ENCODE measurements at regions not wholly inside any gene's neighbourhood (a gene's known extent, or its start where the extent isn't known, plus 50 kb on each side); places are given as distances from the start of the nearest gene placed in this dataset.

DNA sequence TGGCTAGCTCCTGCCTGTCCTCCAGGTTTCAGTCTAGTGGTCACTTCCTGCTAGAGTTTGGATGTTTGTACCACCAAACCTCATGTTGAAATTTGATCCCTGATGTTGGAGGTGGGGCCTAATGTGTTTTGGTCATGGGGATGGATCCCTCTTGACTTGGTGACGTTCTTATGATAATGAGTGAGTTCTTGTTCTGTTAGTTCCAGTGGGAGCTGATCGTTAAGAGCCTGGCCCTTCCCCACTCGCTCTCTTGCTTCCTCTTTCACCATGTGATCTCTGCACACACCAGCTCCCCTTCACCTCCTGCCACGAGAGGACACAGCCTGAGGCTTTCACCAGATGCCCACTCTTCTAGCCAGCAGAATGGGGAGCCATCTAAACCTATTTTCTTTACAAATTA lies 86.8 kb upstream of the SCEL start:
- no peaks in the 10 kb centered on the region for H3K9me3 Mint-ChIP-seq
- no peak overlapping the region for H3K27ac Mint-ChIP-seq
- H3K4me1 Mint-ChIP-seq: peaks cover 6% of the 10 kb centered on the region
- ATAC-seq (ENCODE audit: low read depth): no peak
- peaks cover 2% of the 10 kb centered on the region for H3K27me3 Mint-ChIP-seq
- H3K36me3 Mint-ChIP-seq: no peaks in the 10 kb centered on the region
- no peak overlapping the region for H3K4me3 Mint-ChIP-seq
- DNase-seq (ENCODE audit: low spot score in 2 of 2): no peak

DNA sequence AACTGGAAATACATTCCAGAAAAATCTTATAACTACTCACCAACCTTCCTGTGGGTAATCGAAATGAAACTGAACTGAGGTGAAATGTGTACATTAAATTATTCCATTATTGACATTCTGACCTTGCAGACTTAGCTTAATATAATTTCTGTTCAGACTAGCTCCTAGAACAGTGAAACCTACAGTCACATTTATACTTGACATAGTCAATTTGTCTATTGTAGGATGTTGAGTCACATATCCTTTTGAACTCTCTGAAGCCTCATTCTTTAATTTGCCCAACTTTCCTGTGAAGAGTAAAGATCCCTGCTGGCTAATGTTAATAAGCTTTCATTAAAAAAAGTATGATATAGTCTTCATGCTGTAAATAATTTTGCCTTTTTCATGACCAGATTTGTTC lies 92.0 kb upstream of the SCEL start:
- Mint-ChIP-seq H3K27me3 (peaks cover 2% of the 10 kb centered on the region), H3K4me1 (peaks cover 1% of the 10 kb centered on the region), H3K4me3 (no peak overlapping the region), H3K27ac (no peak overlapping the region), H3K36me3 (peaks cover 3% of the 10 kb centered on the region), H3K9me3 (no peaks in the 10 kb centered on the region)
- no peak for ATAC-seq (ENCODE audit: low read depth)
- DNase-seq (ENCODE audit: low spot score in 2 of 2): no peak

DNA sequence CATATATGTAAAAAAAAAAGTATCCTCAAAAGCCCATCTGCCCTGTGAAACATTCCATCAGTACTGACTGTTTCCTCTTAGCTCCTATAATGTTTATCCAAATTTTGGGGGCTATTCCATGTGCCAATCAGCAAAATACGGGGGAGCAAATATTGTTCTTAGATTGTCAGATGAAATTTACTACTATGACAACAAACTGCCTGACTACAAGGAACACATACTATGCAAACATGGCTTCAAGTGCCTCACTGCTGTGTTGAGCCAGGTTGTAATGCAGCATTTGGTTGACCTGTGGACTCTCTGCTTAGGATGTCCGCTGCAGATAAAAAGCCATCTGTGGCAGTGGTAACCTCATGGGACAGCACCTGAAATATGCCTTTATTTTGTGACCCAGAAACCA lies 98.2 kb upstream of the SCEL start:
- peaks cover 3% of the 10 kb centered on the region for H3K9me3 Mint-ChIP-seq
- H3K4me1 Mint-ChIP-seq: no peaks in the 10 kb centered on the region
- H3K4me3 Mint-ChIP-seq: no peak overlapping the region
- no peak for ATAC-seq (ENCODE audit: low read depth)
- H3K27ac Mint-ChIP-seq: no peak overlapping the region
- peaks cover 2% of the 10 kb centered on the region for H3K36me3 Mint-ChIP-seq
- DNase-seq (ENCODE audit: low spot score in 2 of 2): no peak
- no peaks in the 10 kb centered on the region for H3K27me3 Mint-ChIP-seq

DNA sequence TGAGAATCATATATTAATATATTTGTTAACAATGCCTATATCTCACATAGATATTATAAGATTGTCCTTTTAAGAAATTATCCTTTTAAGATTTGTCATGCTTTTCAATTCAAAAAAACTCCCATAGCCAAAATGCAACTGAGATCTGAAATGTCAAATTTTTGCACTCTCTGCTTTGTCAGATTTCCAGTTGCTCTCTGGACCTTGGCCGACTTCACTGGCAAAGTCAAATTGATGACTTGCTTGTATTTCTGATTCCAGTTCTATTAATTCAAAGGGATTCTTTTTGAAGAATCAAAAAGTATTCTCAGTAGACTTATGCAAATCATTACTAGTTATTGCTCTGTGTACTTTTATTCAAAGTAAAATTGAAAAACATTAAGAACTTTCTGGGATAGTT lies 101.2 kb upstream of the SCEL start:
- H3K4me1 Mint-ChIP-seq: peaks cover 12% of the 10 kb centered on the region
- no peak for ATAC-seq (ENCODE audit: low read depth)
- DNase-seq (ENCODE audit: low spot score in 2 of 2): no peak
- H3K9me3 Mint-ChIP-seq: peaks cover 3% of the 10 kb centered on the region
- no peaks in the 10 kb centered on the region for H3K27me3 Mint-ChIP-seq
- H3K27ac Mint-ChIP-seq: no peak overlapping the region
- peaks cover 2% of the 10 kb centered on the region for H3K36me3 Mint-ChIP-seq
- H3K4me3 Mint-ChIP-seq: no peak overlapping the region

DNA sequence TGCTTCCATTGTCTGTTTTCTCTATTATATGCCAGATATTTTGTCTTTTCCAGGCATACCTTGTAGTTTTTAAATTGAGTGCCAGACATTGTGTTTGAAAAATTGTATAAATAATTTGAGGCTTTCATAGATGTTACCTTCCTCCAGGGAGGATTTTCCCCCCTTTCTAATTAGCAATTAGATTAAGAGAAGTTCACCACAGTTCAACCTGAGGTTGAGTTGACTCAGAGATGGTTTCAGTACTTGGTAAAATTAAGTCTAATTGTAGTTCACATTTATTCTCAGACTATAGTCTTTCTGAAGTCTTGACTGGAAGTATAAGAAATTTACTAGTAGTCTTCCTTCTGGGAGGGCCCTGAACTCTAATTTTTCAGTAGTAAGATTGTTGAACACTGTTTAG lies 104.1 kb upstream of the SCEL start:
- Mint-ChIP-seq H3K4me3 (no peak overlapping the region), H3K36me3 (no peaks in the 10 kb centered on the region), H3K27me3 (no peaks in the 10 kb centered on the region), H3K9me3 (no peaks in the 10 kb centered on the region), H3K27ac (no peak overlapping the region), H3K4me1 (peaks cover 17% of the 10 kb centered on the region)
- ATAC-seq (ENCODE audit: low read depth) (no peak), DNase-seq (ENCODE audit: low spot score in 2 of 2) (no peak)

DNA sequence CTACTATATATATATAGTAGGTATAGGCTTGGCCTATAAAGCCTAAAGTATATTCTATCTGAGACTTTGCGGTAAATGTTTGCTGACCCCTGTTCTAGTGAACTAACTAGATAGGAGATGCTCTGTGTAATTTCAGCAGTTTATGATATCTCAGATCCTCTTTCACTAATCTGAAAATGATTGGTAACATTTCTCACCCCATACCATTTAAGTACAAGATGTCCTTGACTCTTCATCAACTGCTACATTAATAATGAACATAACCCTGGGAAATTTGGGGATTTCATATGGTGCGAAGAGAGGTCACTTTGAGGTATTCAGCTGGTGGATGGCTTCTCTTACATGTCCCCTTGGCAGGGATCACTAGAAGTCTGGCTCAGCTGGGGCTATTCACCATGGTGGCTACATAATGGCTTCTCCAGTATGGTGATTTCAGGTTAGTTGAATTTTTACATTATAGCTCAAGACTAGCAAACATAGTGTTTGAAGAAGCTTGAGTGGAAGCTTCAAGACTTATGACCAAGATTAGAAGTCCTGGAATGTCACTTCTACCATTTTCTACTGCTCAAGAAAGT lies 103.6 kb upstream of the MYCBP2 start:
- H3K4me3 Mint-ChIP-seq: no peak overlapping the region
- no peaks in the 10 kb centered on the region for H3K36me3 Mint-ChIP-seq
- DNase-seq (ENCODE audit: low spot score in 2 of 2) (no peak), ATAC-seq (ENCODE audit: low read depth) (no peak)
- no peaks in the 10 kb centered on the region for H3K27me3 Mint-ChIP-seq
- no peaks in the 10 kb centered on the region for H3K9me3 Mint-ChIP-seq
- H3K4me1 Mint-ChIP-seq: peaks cover 17% of the 10 kb centered on the region
- peak overlapping the region; percentile 94 for H3K27ac Mint-ChIP-seq

DNA sequence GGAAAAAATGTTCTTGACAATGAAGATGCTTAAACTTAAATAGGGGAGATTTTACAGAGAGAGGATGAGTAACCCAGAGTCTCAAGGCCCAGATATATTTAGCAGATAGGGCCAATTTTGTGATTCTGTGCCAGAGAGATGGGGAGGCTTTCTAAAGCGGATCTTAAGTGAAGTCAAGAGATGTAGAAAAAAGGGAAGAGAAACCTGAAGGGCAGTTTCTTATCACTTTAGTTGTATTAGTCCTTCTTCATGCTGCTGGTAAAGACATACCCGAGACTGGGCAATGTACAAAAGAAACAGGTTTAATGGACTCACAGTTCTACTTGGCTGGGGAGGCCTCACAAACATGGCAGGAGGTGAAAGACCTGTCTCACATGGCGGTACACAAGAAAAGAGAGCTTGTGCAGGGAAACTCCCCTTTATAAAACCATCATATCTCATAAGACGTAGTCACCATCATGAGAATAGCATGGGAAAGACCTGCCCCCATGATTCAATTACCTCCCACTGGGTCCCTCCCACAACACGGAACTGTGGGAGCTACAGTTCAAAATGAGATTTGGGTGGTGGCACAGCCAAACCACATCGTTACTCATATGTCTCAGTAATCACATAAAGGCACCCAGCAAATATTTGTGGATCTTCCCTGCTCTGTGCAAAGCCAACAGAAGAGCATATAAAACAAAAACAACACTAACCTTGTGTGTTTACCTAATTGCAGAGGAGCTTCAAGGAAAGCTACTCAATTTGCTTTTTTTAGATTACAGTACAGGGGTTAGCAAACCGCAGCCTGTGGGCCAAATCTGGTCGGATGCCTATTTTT lies 102.6 kb upstream of the MYCBP2 start:
- peak overlapping the region; percentile 94 for H3K27ac Mint-ChIP-seq
- H3K4me3 Mint-ChIP-seq: peak overlapping the region; percentile 67
- no peaks in the 10 kb centered on the region for H3K27me3 Mint-ChIP-seq
- peak; percentile 95 for ATAC-seq (ENCODE audit: low read depth)
- H3K36me3 Mint-ChIP-seq: no peaks in the 10 kb centered on the region
- H3K9me3 Mint-ChIP-seq: no peaks in the 10 kb centered on the region
- peaks cover 17% of the 10 kb centered on the region for H3K4me1 Mint-ChIP-seq
- DNase-seq (ENCODE audit: low spot score in 2 of 2): peak; percentile 23 to 41

DNA sequence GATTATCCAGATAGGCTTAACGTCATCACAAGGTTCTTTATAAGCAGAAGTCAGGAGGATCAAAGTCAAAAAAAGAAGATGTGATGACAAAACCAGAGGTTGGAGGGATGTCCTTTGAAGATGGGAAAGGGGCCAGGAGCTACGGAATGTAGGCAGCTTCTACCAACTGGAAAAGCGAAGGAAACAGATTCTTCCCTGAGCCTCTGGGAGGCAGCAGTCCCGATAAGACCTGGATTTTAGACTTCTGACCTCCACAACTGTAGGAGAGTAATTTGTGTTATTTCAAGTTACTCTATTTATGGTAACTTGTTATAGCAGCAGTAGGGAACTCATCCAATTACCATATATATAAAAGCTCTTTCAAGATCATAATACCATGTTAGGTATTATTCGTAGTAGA lies 98.8 kb upstream of the MYCBP2 start:
- no peaks in the 10 kb centered on the region for H3K27me3 Mint-ChIP-seq
- H3K27ac Mint-ChIP-seq: no peak overlapping the region
- H3K36me3 Mint-ChIP-seq: no peaks in the 10 kb centered on the region
- peaks cover 15% of the 10 kb centered on the region for H3K4me1 Mint-ChIP-seq
- ATAC-seq (ENCODE audit: low read depth) (no peak), DNase-seq (ENCODE audit: low spot score in 2 of 2) (no peak)
- no peaks in the 10 kb centered on the region for H3K9me3 Mint-ChIP-seq
- H3K4me3 Mint-ChIP-seq: no peak overlapping the region

DNA sequence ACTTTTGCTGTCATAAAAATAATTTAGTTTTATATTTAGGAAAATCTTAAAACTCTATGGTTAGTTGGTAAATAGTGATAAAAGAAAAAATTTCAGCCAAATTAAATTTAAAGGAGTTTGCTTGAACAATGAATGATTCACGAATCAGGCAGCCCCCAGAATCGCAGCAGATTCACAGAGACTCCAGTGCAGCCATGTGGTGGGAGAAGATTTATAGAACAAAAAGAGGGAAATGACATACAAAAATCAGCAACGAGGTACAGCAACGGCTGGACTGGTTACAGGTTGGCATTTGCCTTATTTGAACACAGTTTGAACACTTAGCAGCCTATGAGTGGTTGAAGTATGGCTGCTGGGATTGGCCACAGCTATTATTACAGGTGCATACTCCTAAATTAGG lies 96.4 kb upstream of the MYCBP2 start:
- Mint-ChIP-seq H3K27ac (no peak overlapping the region), H3K36me3 (no peaks in the 10 kb centered on the region), H3K27me3 (no peaks in the 10 kb centered on the region), H3K9me3 (no peaks in the 10 kb centered on the region), H3K4me3 (no peak overlapping the region), H3K4me1 (peaks cover 3% of the 10 kb centered on the region)
- ATAC-seq (ENCODE audit: low read depth) (no peak), DNase-seq (ENCODE audit: low spot score in 2 of 2) (no peak)

DNA sequence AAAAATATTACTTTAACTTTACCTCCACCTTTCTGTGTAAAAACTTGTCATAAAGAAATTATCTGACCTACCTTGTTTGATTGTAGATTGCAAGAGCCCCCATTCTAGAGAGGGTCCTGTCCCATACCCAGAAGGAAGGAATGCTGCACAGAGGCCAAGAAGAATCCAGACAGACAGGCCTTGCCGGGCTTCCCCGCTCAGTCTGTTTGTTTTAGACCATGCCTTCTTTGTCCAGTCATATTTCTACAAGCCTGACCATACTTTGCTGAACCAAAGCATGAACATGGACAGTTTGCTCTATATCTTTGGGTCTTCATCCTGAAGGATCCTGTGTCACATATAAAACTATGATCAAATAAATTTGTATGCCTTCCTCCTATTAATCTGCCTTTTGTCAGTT lies 95.8 kb upstream of the MYCBP2 start:
- Mint-ChIP-seq H3K27ac (no peak overlapping the region), H3K4me1 (peaks cover 4% of the 10 kb centered on the region), H3K9me3 (no peaks in the 10 kb centered on the region), H3K27me3 (no peaks in the 10 kb centered on the region), H3K36me3 (no peaks in the 10 kb centered on the region), H3K4me3 (no peak overlapping the region)
- DNase-seq (ENCODE audit: low spot score in 2 of 2) (no peak), ATAC-seq (ENCODE audit: low read depth) (no peak)

DNA sequence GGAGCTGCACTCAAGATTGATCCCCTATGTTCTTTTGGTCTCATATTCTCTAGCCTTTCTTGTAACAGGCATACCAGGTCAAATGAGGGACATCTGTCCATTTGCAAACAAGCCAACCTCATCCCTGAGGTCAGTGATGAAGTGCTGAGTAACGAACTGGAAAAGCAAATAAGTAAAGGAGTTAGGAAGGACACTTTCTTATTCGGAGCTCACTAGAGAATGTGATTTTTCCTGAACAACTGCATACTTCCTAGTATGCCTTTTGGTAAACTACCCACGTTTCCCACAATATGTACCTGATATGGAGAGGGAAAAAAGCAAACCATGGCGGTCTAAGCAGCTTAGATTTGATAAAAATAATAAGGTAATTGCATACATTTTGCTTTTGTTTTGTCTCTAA lies 91.0 kb upstream of the MYCBP2 start:
- ATAC-seq (ENCODE audit: low read depth) (no peak), DNase-seq (ENCODE audit: low spot score in 2 of 2) (no peak)
- Mint-ChIP-seq H3K36me3 (no peaks in the 10 kb centered on the region), H3K9me3 (no peaks in the 10 kb centered on the region), H3K4me3 (no peak overlapping the region), H3K27me3 (no peaks in the 10 kb centered on the region), H3K27ac (no peak overlapping the region), H3K4me1 (peaks cover 31% of the 10 kb centered on the region)

DNA sequence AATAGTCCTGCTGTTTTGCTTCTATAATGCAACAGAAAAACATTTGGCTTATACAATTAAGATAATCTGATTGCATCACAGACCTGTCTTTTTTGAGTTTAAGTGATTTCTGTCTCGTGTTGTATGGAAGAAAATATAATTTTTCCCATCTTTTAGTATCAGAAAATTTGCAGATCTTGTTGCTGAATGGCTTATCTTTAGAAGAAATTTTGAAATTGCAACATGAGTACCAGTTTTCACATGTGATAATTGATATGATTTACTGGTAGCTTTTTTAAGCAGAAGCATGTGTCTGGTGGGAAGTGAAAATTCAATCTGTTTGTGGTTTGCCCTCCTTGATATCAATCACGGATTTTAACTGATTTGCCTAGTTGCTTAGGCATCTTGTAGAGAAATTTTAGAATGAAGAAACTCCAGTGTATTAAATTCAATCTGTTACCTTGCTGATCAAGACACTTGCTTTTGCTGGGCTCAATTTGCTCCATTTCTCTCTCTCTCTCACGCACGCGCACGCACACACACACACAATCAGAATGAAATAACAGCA lies 89.8 kb upstream of the MYCBP2 start:
- Mint-ChIP-seq H3K27me3 (no peaks in the 10 kb centered on the region), H3K4me3 (no peak overlapping the region), H3K9me3 (no peaks in the 10 kb centered on the region), H3K27ac (peak overlapping the region; percentile 19), H3K4me1 (peaks cover 31% of the 10 kb centered on the region), H3K36me3 (no peaks in the 10 kb centered on the region)
- ATAC-seq (ENCODE audit: low read depth) (peak; percentile 27), DNase-seq (ENCODE audit: low spot score in 2 of 2) (no peak)

DNA sequence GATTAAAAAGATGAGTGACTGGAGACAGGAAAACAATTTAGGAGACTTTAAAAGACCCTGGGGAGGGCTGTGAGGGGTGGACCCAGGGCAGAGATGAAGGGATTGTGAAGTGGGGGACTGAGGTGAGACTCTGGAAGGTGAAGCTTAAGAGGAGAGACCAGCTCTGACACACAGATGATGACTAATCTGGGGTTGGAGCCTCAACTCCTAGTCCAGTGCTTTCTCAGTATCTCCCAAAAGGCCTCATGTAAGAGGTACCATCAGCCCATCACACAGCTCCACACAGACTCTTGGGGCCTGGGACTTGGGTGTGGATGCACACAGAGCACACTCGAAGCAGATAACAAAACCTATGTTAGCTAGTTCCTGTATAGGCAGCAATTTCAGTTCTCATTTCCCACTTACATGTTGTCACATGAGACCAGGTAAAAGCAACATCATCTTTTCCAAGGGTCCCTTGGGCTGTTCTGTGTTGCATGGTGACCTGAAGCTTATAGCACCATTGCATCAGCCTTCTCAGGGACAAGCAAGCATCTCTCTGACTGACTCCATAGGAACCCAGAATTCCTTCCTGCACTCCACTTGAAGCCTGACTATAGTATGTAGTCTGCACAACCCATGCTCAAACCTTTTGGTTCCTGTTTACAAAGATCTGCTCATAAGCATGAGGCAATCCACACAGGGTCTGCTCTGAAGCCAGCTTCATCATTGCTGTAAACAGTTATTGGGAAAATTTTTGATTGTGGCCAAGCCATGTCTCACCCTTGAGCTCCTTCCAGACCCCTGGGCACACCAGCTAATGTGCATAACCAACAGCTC lies 88.6 kb upstream of the MYCBP2 start:
- no peaks in the 10 kb centered on the region for H3K27me3 Mint-ChIP-seq
- DNase-seq (ENCODE audit: low spot score in 2 of 2) (peak in 1 of 2 donors; percentile 7), ATAC-seq (ENCODE audit: low read depth) (peak; percentile 91)
- H3K4me1 Mint-ChIP-seq: peaks cover 28% of the 10 kb centered on the region
- no peaks in the 10 kb centered on the region for H3K36me3 Mint-ChIP-seq
- H3K9me3 Mint-ChIP-seq: no peaks in the 10 kb centered on the region
- H3K4me3 Mint-ChIP-seq: peak overlapping the region; percentile 18
- H3K27ac Mint-ChIP-seq: peak overlapping the region; percentile 82

DNA sequence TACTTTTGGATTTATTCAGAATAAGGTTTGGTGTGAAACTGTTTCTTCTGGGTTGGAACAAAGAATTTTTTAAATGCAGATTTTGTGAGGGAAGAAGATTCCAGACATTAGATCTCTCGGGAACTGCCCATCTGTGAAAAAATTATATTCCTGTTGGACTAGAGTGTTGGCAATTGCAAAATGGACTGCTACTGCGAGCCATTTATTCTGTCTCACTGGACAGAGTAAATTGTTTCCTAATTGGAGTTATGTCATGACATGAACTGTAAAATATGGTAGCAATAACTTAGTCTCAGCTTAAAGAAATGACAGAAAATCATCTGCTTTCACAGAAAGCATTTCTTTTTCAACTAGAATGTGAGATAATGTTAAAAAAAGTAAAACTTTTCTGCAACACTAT lies 86.0 kb upstream of the MYCBP2 start:
- peaks cover 28% of the 10 kb centered on the region for H3K4me1 Mint-ChIP-seq
- no peak overlapping the region for H3K27ac Mint-ChIP-seq
- no peak overlapping the region for H3K4me3 Mint-ChIP-seq
- H3K9me3 Mint-ChIP-seq: no peaks in the 10 kb centered on the region
- no peaks in the 10 kb centered on the region for H3K36me3 Mint-ChIP-seq
- no peaks in the 10 kb centered on the region for H3K27me3 Mint-ChIP-seq
- no peak for DNase-seq (ENCODE audit: low spot score in 2 of 2)
- no peak for ATAC-seq (ENCODE audit: low read depth)

Measured in memory B cell (primary cell).